HG03025 (cell line): ENCODE measurements at regions not wholly inside any gene's neighbourhood (a gene's known extent, or its start where the extent isn't known, plus 50 kb on each side); places are given as distances from the start of the nearest gene placed in this dataset.

Experiments
- ATAC-seq: cut with Tn5 transposase; IDR thresholded peaks from one replicate; pipeline ENCODE4 v1.9.1; 2021; ENCODE audit warnings: mild to moderate bottlenecking, moderate library complexity; ENCODE audit not compliant: unreplicated experiment, low FRiP score

GRCh38 chr9:129232839-129233591 is 55.0 kb upstream of the IER5L start:
- no peak for ATAC-seq

GRCh38 chr9:129231759-129232158 is 53.7 kb upstream of the IER5L start:
- ATAC-seq, result no peak

- ATAC-seq, result no peak
These were observed 53.1 kb upstream of the IER5L start for GRCh38 chr9:129231022-129231739.

DNA sequence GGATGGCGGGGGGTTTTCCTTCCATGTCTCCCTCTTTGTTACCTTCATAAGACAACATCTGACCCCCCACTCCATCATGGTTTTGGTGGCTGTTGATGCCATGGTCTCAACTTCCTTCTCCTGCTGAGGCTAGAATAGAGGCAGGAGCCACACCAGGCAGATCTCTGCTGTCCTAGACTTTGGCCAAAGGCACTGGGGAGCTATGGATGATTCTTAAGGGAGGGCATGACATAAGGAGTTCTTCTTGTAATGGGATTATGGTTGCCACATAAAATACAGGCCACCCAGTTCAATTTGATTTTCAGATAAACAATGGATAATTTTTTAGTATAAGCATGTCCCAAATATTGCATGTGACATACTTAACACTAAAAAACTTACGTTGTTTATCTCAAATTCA is 52.2 kb upstream of the IER5L start:
- no peak for ATAC-seq
